Tibial artery (tissue), 4 donors: ENCODE measurements at regions not wholly inside any gene's neighbourhood (a gene's known extent, or its start where the extent isn't known, plus 50 kb on each side); places are given as distances from the start of the nearest gene placed in this dataset.

Experiments
- DNase-seq, 2 donors: peaks; one replicate each; pipeline ENCODE4 v3.0.0-alpha.2; 2019
- H3K27ac ChIP-seq, 2 donors: fragments of 200-600 bp; sonication (generic) in 1 of 2; 1 replicate in 1 of 2; 2 replicates in 1 of 2; pipeline ENCODE4 v1.5.1; 2018 to 2019; ENCODE audit warnings: mild to moderate bottlenecking in 1 of 2
- H3K27me3 ChIP-seq, 2 donors: fragments of 200-600 bp; sonication (generic) in 1 of 2; one replicate each; pipeline versions ENCODE4 v1.5.1 to v1.6.0; 2016 to 2019
- H3K36me3 ChIP-seq, 3 donors: fragments of 200-600 bp; sonication (generic) in 2 of 3; one replicate each; pipeline ENCODE4 v1.5.1; 2016 to 2019; ENCODE audit warnings: mild to moderate bottlenecking in 2 of 3
- H3K4me1 ChIP-seq, 4 donors: fragments of 200-600 bp; sonication (generic) in 2 of 4; 1 replicate in 3 of 4; 2 replicates in 1 of 4; pipeline ENCODE4 v1.5.1; 2016 to 2019
- H3K4me3 ChIP-seq, 2 donors: fragments of 200-600 bp; sonication (generic) in 1 of 2; 1 replicate in 1 of 2; 2 replicates in 1 of 2; pipeline ENCODE4 v1.5.1; 2018 to 2019; ENCODE audit warnings: mild to moderate bottlenecking in 2 of 2
- H3K9me3 ChIP-seq, 3 donors: fragments of 200-600 bp; sonication (generic) in 1 of 3; one replicate each; pipeline ENCODE4 v1.5.1; 2016 to 2019
- intact Hi-C: fragments of 100-400 bp; cut with DNase I; formaldehyde crosslinking; loops from one replicate; pipeline ENCODE4 v1.15.0; 2023; ENCODE audit warnings: low total_unique reads
- TF ChIP-seq, protein P1 (sequence below), 2 experiments: fragments of 200-600 bp in 1 of 2; fragments of 450-650 bp in 1 of 2; IDR thresholded peaks; one replicate each; pipeline ENCODE4 v1.5.1; 2017 to 2019; ENCODE audit warnings: antibody characterized with exemption in 2 of 2, mild to moderate bottlenecking in 1 of 2, moderate library complexity in 1 of 2

DNA sequence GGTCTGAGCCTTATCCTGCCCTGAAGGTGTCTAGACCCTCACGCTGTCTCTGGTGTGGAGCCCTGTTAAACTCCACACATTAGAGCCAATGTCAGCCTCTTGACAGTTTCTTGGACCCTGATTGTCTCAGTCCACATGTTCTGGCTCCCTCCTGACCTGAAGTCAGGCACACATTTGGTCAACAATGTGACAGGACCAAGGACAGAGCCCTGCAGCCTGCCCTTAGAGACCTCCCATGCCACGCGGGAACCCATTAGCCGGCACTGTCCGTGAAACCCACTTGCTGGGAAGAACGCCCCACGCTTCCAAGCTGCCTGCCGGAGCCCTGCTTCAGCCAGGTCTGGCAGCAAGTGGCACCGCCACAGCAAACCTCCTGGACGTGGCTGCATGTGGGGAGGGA lies 162.7 kb upstream of the LINGO1 start:
- Histone ChIP-seq H3K27me3 (peaks cover 0 to 17% of the 10 kb centered on the region in 2 donors), H3K4me1 (no peaks in the 10 kb centered on the region), H3K27ac (no peak overlapping the region), H3K36me3 (no peaks in the 10 kb centered on the region), H3K9me3 (no peaks in the 10 kb centered on the region), H3K4me3 (no peak overlapping the region)
- DNase-seq = no peak
- intact Hi-C loops = no loop called here
- TF ChIP-seq, protein P1, sequence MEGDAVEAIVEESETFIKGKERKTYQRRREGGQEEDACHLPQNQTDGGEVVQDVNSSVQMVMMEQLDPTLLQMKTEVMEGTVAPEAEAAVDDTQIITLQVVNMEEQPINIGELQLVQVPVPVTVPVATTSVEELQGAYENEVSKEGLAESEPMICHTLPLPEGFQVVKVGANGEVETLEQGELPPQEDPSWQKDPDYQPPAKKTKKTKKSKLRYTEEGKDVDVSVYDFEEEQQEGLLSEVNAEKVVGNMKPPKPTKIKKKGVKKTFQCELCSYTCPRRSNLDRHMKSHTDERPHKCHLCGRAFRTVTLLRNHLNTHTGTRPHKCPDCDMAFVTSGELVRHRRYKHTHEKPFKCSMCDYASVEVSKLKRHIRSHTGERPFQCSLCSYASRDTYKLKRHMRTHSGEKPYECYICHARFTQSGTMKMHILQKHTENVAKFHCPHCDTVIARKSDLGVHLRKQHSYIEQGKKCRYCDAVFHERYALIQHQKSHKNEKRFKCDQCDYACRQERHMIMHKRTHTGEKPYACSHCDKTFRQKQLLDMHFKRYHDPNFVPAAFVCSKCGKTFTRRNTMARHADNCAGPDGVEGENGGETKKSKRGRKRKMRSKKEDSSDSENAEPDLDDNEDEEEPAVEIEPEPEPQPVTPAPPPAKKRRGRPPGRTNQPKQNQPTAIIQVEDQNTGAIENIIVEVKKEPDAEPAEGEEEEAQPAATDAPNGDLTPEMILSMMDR (IDR thresholded peaks at IDR 0.05) = no peak

DNA sequence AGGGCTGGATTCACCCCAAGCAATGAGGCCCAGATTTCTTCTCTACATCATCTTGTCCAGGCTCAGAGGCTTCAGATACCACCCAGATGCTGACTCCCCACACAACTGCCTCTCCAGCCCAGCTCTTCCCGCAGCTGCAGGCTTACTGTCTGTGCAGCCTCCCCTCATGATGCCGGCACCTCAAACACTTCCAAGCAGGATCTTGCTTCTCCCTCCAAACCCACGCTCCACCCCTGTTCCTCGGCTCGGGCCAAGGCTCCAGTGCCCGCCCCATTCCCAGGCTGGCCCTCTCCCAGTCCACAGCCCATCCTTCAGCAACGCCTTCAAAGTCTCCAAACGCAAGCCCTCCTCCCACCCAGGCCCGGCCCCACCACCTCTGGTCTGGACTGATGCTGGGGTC lies 159.2 kb upstream of the LINGO1 start:
- no peaks in the 10 kb centered on the region for H3K4me1 ChIP-seq
- H3K27me3 ChIP-seq = peaks cover 0 to 33% of the 10 kb centered on the region in 2 donors
- intact Hi-C loops = no loop called here
- no peaks in the 10 kb centered on the region for H3K9me3 ChIP-seq
- H3K27ac ChIP-seq = no peak overlapping the region
- no peaks in the 10 kb centered on the region for H3K36me3 ChIP-seq
- no peak for DNase-seq
- TF ChIP-seq, protein P1 (IDR thresholded peaks at IDR 0.05) = no peak
- H3K4me3 ChIP-seq = no peak overlapping the region

DNA sequence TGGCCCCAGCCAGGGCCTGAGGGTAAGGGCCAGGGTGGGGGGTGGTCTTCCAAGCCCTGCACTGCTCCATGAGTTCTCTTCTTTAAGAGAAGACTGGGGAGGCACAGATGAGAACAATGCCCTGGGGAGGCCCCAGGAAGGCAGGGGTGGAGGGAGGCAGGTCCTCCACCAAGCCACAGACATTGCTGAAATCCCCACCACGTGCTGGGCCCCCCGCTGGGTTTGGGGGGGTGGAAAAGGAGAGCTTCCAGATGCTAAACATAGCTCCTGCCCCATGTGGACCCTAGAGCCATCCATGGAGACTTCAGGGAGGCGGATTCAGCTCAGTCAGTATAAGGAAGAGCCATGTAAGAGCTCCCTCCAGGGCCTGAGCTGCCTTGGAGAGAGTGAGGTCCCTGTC lies 157.8 kb upstream of the LINGO1 start:
- no peaks in the 10 kb centered on the region for H3K36me3 ChIP-seq
- H3K4me3 ChIP-seq = no peak overlapping the region
- no peak overlapping the region for H3K27ac ChIP-seq
- TF ChIP-seq, protein P1 (IDR thresholded peaks at IDR 0.05) = no peak
- peaks cover 0 to 40% of the 10 kb centered on the region in 2 donors for H3K27me3 ChIP-seq
- intact Hi-C loops = no loop called here
- no peak for DNase-seq
- H3K9me3 ChIP-seq = no peaks in the 10 kb centered on the region
- no peaks in the 10 kb centered on the region for H3K4me1 ChIP-seq

DNA sequence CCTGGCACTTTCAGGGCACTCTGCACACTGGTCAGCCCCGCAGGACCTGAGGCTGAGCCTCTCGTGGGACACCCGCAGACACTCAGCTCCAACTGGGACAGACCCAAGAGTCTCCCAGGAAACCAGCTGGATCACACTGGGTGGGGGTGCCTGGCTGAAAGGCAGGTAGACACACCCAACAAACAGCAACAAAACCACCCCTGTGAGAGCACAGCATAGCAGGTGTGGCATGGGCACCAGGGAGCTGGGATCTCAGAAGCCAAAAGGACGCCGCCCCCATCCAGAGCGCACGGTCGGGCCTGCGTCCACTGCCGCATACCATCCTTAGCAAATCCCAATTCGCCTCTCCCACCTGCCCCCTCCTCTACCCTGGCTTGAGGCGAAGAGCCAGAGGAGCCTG lies 154.2 kb upstream of the LINGO1 start:
- TF ChIP-seq, protein P1 (IDR thresholded peaks at IDR 0.05) = no peak
- no peak for DNase-seq
- H3K9me3 ChIP-seq = no peaks in the 10 kb centered on the region
- no peak overlapping the region for H3K27ac ChIP-seq
- H3K4me3 ChIP-seq = no peak overlapping the region
- intact Hi-C loops = no loop called here
- H3K27me3 ChIP-seq = peaks cover 0 to 55% of the 10 kb centered on the region in 2 donors
- H3K36me3 ChIP-seq = no peaks in the 10 kb centered on the region
- no peaks in the 10 kb centered on the region for H3K4me1 ChIP-seq

DNA sequence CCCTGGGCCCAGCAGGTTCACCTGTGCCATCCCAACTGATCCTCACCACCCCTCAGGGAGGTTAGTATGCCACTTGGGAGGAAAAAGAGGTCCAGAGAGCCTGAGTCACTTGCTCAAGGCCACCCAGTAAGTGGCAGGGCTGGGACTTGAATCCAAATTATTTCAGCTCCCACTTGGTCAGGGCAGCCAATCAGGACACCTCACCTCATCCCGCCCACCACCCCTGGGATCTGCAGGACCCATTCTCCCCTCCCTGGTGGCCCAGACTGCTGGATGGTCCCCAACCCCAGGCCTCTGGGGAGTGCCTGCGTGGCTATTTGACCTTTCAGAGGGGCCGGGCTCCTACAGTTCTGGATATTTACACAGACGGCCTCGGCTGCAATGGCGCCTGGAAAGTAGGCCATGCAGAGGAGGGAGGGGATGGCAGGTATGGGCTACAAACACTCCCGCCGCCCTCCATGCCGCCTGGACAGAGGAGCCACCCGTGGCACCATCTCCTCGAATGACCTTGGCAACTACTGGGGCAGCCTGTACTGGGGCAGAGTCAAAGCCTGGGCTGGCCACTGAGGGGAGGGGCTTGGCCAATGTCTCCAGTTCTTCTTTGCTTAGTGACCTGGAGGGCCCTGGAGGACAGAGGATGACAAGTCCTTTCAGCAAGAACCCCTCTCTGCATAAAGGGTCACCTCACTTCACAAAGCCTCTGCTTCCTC lies 153.6 kb upstream of the LINGO1 start:
- TF ChIP-seq, protein P1 (IDR thresholded peaks at IDR 0.05) = no peak
- DNase-seq = no peak
- H3K9me3 ChIP-seq = no peaks in the 10 kb centered on the region
- H3K27ac ChIP-seq = no peak overlapping the region
- no peak overlapping the region for H3K4me3 ChIP-seq
- no peaks in the 10 kb centered on the region for H3K36me3 ChIP-seq
- intact Hi-C loops = no loop called here
- no peaks in the 10 kb centered on the region for H3K4me1 ChIP-seq
- H3K27me3 ChIP-seq = peaks cover 0 to 58% of the 10 kb centered on the region in 2 donors
